MV-4-11 (cell line): ENCODE measurements at regions not wholly inside any gene's neighbourhood (a gene's known extent, or its start where the extent isn't known, plus 50 kb on each side); places are given as distances from the start of the nearest gene placed in this dataset.
"Not testable (repeated sequence)": the region's sequence is repeated elsewhere in the genome, so short reads cannot be mapped to it uniquely, and the experiment has no call there.

Experiments used
- DNase-seq: peaks from one replicate; lab custom pipeline; 2025; lab: John Stamatoyannopoulos, UW

DNA sequence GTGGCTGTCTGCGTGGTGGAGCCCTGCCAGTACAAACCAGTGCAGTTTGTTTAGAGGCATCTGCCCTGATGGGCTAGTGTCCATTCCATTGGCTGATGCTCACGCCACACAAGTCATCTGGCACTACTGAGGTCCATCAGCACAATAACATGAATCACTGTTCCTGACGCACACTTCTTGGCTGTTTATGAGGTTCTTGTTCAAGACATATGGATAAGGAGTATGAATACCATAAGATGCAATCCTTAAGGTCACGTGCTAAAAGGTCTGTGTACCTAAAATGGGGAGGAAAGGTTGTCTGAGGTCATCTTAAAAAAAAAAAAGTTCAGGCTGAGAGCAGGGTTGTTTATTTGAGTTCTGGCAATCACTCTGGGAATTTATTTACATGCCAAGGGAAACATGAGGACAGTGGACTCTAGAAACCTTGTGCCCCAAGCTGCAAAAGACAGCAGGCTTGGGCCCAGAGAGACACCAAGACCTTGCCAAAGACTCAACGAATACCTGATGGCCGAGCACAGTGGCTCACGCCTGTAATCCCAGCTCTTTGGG, 54.1 kb upstream of the SHLD1 start:
- no peak for DNase-seq

DNA sequence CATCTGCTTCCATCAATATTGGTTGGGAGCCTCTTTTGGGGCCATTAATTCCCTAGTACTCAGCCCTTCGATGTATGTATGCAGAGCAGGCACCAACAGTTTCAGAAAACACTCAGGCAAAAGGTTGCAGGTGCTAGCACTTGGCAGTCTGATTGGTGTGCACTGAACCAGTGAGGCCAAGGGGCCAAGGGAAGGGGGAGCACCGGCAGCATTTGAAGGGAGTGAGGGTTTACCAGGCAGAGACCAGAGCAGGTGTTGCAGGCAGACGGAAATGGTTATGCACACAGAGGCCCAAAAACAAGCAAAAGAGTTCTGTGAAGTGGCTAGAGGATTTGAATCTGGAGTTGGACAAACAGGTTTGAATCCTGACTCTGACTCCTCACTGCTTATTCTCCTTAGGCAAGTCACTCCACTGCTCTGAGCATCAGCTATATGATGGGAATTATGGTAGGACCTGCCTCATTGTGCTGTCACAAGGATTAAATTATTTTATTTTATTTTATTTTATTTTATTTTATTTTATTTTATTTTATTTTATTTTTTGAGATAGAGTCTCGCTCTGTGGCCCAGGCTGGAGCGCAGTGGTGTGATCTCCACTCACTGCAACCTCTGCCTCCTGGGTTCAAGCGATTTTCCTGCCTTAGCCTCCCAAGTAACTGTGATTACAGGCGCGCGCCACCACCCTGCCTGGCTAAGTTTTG, 58.1 kb upstream of the SHLD1 start:
- DNase-seq = no peak

DNA sequence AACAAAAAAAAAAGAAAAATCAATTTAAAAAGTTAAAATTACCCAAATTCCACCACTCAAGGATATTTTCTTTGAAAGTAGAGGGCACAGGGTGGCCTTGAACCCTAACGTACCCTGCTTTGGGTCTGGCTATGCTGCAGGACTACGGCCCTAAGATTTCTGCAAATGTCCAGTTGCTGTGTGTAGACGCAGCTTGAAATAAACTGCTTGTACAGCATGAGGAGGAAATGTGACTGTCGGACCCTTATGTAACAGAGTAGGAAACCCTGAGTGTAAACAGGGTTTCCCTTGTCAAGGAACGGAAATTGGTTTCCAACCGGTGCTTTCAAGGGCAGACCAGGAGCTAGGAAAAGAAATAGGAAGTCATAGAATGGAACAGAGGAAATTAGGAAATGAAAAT, 60.7 kb upstream of the SHLD1 start:
- peak; percentile 37 for DNase-seq

DNA sequence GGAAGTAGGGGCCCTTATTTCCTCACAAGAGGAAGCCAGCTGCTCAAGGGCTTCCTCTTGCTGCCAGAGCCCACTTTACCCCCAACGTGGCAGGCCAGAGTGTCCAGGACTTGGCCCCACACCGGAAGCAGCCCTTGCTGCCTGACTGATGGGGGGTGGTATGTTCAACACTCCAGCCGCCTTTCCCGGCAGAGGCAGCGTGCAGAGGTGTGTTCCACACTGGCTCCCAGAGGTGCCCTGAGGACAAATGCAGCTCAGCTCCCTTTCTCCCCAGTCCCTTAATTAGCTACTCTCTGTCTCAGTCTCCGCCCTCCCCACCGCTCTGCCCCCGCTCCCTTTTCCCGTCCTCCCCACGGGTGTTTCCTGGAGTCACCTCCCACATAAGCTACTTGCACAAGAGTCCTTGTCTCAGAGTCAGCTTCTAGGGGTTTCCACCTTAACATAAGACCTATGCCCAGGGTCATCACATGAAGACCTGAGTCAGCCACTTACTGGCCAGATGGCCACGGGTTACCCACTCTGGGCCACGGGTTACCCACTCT, 61.7 kb upstream of the SHLD1 start:
- no peak for DNase-seq

DNA sequence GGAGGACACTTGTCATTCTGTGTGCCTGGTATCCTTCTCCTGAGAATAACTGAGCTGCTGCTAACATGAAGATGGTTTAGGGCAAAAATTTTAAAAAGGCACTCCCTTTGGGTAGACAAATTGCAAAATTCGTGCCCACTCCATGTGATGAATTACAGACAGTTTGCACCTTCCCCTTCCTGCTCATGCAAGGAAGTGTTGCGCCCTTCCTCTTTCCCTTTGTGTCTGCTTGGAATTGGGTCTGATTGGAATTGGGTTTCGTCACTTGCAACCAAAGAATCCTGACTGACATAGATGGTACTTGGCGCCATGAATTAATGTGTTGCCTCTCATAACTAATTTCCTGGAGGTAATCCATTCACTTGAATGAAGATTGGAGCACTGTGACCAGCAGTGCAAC, 62.3 kb upstream of the SHLD1 start:
- peak; percentile 63 for DNase-seq

DNA sequence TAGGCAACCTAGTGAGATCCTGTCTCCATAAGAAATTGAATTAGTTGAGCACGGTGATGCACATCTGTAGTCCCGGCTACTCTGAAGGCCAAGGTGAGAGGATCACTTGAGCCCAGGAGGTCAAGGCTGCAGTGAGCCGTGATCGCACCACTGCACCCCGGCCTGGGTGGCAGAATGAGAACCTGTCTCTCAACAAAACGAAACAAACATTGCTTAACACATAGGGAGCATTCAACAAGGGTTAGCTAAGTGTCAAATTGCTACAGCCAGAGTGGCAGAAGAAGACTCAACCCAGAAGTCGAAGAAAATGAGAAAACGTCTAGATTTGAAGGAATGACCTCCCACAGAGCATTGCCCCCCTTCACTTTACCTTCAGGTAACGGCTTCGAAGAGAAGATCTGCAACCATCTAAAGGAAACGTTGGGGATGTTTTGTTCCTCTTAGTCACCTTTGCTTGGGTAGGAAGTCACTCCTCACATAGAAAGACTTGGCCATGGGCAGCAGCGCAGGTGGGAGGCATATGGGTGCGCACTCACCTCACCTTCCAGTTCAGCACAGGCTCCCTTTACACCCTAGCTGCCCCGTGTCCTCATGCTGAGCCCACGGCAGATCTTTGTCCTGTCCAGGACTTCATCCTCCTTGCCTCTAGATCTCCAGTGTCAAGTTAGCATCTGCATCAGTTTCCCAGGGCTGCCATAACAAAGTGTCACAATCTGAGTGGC, 63.7 kb upstream of the SHLD1 start:
- DNase-seq = no peak

DNA sequence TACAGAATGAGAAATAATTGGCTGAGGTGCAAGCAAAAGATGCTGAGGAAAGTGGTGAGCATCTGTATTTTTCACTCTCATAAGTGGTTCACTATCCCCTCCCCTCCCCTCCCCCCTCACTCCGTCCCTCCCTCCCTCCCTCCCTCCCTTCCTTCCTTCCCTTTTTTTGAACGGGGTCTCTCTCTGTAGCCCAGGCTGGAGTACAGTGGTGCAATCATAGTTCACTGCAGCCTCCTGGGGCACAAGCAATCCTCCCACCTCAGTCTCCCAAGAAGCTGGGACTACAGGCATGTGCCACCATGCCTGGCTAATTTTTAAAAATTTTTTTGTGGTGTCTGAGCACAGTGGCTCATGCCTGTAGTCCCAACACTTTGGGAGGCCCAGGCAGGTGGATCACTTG, 67.6 kb upstream of the SHLD1 start:
- DNase-seq = peak; percentile 33

DNA sequence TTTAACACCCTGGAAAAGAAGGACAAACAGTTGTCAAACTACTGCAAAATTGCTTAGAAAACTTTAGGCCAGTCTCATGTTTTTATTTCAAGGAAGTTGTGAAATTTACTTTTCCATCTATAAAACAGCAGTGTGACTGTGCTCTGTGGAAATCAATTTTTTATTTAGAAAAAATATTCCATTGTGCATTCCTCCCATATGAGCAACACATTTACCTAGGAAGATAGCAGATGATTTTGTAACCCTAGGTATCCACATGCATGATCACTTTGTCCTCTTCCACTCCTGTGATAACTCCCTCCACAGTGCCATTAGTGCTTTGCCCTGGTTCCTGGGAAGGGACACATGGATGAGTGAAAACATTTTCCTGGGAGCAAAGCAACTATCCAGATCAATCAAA, 69.4 kb upstream of the GPCPD1 start:
- DNase-seq = no peak

DNA sequence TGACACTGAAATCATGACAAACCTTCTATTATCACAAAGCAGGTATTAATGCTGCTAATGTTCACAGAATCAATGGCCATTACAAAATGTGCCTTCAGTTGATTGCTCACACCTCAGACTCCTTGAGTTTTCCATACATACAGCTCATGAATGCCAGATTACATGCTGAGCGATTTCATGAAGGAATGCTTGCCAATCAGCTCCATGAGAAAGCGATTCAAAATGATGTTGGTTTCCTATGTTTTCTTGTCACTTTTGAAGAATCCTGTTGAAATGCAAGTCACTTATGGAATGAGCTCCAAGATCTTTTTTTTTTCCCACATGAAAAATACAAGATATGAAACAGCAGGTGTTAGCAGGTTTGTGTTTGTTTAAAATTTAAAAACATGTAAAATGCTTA, 68.0 kb upstream of the GPCPD1 start:
- DNase-seq = no peak

DNA sequence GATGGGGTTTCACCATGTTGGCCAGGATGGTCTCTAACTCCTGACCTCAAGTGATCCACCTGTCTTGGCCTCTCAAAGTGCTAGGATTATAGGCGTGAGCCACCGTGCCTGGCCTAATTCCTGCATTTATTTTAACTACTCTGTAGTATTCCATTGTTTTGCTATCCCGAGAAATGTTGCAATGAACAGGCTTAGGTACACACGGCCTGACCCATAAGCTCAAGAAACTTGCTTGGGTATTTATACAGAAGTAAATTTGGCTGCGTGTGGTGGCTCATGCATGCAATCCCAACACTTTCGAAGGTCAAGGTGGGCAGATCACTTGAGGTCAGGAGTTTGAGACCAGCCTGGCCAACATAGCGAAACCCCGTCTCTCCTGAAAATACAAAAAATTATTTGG, 67.1 kb upstream of the GPCPD1 start:
- DNase-seq = not testable (repeated sequence)

DNA sequence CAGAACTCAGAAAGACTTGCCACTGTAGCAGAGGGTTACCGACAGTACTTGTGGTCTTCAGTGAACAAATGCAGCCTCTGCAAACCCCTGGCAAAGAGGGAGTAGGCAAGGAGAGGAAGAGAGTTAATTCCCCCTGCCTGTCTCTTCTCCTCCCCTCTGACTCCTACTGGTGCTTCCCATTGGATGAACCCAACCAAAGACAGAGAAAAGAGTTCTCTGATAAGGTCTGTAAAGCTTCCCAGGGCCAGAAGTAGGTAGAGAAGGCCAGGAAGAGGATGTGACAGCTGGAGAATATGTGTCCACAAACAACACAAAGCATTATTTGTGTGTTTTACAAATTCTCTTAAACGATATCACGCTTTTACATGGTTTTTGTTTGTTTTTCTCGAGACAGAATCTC, 66.6 kb upstream of the GPCPD1 start:
- no peak for DNase-seq

DNA sequence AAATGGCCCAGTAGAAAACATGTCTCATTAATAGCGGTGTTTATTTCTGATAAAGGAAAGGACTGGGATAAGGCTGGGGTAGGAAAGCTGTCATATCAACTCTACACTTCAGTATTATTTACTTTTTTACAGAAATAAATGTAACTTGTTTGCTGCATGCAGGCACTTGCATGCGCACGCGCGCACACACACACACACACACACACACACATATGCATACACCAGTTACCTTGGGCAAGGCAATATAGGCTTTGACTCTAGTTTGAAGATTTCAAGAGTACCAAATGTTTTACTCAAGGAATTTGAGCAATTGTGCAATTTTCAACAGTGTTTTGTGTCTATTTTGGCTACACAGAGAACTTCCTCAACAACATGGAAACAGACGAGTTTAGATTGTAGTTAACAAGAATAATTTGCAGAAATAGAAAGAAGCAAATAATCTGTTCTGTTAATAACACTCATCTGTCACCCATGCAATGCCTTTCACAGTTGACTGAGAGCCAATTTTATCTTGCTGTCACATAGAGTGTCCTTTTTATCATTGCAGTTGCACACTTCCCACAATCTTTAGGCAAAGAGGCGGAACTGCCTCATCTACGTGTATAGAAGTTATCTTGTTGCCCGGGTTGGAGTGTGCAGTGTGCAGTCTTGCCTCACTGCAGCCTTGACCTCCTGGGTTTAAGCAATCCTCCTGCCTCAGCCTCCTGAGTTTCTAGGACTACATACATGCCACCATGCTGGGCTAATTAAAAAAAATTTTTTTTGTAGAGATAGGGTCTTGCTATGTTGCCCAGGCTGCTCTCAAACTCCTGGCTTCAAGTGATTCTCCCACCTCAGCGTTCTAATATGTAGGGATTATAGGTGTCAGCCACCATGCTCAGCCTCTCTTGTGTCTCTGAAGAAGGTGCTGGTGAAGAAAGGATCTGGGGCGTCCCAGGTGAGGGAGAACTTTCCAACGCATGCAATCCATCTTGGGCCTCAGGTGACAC, 64.6 kb upstream of the GPCPD1 start:
- peak; percentile 94 for DNase-seq

DNA sequence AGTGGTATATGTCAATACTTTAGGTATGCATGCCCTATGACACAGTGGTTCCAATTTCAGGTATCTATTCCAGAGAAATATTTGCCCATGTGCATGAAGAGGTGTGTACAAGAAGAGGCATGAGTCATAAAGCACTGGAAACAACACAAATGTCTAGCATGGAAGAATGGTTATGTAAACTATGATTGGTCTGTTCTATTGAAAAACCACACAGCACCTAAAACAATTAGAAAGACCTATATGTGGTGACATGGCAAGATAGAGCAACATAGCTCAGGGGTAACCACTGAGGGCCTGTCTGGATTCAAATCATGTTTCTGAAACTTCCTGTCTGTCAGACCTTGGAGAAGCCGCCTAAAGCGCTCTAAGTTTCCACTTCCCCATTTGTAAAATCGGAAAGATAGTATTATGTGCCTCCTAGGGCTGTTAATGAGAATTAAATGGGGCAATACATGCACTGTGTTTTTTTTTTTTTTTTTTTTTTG, 63.4 kb upstream of the GPCPD1 start:
- peak; percentile 99 for DNase-seq

DNA sequence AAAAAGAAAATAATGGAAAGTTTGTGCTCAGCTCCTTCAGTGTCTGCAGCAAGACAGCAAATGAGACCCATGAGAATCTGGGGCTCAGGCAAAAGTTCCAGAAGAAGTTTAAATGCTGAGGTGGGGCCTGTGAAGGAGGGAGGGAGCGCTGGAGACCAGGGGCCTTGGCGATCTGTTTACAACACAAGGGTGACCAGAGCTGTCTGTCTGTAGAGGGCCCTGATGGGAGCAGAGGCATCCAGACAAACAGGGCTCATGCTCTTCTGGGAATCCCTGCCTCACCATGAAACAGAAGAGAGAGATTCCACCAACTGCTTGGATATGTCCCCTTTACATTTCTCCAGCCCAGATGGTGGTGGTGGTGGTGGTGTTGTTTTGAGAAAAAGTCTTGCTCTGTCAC, 60.1 kb upstream of the GPCPD1 start:
- DNase-seq = no peak

DNA sequence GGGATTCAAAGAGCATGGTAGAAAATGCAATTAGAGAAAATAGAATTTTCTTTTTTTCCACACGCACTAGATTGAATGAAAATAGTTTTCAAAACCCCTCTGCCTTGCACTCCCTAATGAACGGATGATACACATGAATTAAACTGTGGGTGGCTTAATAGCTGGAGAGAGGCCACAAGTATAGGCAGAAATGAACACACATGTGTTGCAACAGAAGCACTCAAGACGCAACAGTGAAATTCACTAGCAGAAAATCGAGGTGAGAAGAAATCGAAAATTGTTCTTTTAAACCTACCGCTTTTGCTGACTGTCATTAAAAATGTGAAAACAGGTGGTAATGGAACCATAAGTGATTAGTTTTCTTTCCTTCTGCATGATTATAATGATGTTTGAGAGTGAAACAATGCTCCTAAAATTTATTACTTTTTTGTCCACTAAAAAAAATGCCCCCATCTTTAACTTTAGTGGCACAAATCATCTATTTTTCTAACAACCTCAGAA, 59.3 kb upstream of the GPCPD1 start:
- no peak for DNase-seq

DNA sequence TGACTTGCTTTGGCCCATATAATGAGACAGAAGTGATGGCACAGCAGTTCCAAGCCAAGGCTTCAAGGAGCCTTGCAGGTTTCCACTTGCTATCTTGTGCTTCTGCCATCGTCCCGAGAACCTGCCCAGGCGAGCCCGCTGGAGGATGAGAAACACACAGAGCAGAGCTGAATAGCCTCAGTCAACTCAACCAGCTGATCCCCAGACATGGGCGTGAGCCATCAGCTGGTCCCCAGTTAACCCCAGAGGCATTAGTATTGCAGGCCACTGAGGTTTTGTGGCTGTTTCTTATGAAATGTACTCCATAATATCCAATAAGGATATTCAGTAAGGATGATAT, 57.7 kb upstream of the GPCPD1 start:
- peak; percentile 17 for DNase-seq

DNA sequence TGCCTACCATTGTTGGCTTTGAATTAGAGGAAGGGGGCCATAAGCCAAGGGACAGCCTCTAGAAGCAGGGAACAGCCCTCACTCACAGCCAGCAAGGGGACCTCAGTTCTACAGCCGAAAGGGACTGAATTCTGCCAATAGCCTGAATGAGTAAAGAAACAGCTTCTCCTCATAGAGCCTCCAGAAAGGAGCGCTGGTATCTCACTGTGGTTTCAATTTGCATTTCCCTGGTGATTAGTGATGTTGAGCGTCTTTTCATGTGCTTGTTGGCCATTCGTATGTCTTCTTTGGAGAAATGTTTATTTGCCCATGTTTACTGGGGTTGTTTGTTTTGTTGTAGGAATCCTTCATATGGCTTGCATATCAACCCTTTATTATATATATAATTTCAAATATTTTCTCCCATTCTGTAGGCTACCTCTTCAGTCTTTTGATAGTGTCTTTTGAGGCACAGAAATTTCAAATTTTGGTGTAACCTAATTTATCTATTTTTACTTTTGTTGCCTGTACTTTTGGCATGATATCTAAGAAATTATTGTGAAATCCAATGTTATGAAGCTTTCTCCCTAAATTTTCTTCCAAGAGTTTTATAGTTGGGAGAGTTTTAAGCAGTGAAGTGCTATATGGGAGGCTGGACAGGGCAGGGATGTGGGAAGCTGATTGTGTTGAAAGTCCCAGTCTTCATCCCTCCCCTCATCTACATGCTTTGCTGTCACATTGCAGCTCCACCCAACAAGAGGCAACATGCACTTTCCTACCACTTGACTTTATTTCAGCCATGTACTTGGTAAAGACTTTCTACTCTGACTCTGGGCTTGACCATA, 57.1 kb upstream of the GPCPD1 start:
- no peak for DNase-seq

DNA sequence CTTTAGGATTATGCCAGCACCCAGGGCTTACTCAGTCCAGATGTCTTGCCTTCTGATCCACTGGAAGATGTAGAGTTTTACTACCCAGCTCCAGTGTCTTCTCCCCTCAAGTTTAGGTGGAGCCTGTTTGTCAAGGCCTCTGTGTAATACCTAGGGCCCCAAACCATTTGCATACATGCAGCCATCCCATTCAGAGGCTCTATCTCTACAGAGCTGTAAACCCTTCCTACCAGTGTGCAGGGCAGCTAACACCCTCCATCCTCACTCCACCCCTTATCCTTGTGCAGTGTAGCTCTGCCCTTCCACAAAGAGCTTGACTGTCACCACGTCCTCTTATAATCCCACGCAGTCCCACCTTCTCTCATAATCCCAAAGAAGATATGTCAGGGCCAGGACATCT, 54.6 kb upstream of the GPCPD1 start:
- no peak for DNase-seq

DNA sequence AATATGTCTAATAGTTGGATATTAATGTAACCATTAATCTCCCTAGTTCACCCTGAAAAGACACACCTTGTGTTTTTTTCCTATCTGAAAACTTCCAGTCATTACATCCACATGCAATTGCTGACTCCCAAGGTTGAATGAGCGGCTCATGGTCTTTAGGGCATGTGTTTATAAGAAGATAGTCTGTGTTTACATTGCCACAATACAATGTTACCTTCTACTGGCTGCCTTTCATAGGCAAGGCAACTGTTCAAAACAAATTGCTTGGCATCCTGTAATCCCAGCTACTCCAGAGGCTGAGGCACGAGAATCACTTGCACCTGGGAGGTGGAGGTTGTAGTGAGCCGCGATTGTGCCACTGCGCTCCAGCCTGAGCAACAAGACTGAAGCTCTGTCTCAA, 52.6 kb upstream of the GPCPD1 start:
- DNase-seq = no peak

DNA sequence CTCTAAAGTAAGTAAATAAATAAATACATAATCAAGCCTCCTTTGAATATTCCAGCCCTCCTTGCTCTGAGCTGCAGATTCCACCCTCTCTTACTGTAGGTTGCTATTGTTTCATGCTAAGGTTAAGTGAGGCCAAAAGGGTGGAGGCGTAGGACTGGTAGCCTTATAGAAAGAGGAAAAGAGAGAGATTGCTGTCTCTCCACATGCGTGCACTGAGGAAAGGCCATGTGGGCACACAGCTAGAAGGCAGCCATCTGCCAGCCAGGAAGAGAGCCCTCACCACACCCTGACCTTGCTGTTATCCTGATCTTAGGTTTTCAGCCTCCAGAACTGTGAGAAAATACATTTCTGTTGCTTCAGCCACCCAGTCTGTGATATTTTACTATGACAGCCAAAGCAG, 52.0 kb upstream of the GPCPD1 start:
- peak; percentile 38 for DNase-seq

DNA sequence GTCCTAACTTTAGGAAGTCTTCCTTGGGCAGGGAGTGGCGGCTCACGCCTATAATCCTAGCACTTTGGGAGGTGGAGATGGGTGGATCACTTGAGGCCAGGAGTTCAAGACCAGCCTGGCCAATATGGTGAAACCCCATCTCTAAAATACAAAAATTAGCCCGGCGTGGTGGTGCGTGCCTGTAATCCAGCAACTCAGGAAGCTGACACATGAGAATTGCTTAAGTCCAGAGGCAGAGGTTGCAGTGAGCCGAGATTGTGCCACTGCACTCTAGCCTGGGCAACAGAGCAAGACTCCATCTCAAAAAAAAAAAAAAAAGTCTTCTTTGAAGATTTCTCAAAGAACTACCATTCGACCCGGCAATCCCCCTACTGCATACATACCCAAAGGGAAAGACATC, 50.0 kb upstream of the GPCPD1 start:
- DNase-seq = not testable (repeated sequence)
